ENCODE measurements at regions not wholly inside any gene's neighbourhood (a gene's known extent, or its start where the extent isn't known, plus 50 kb on each side); places are given as distances from the start of the nearest gene placed in this dataset.
A peak's percentile ranks its signal among the peaks of the same experiment; 100 is the strongest.

GRCh38 chr4:114180481-114180880, 201.0 kb upstream of the ARSJ start:
- peak; percentile 83 for TF ChIP-seq CTCF (conservative IDR thresholded peaks at IDR 0.05; ENCODE audit: low read depth, low read length)
- TF ChIP-seq EZH2 (IDR thresholded peaks at IDR 0.05; ENCODE audit: borderline replicate concordance, low read depth, low read length, poor library complexity, severe bottlenecking): no peak
- ChIA-PET POLR2A (ENCODE audit: low non-redundant PET) (no interaction called here), CTCF (interaction anchor here (1.2 kb wide), 1 partner anchor 229 kb away, joined by 4 read pairs; no protein-coding TSS in a partner anchor)
- intact Hi-C loops (cut with micrococcal nuclease; ENCODE audit: unreplicated experiment): loop anchor here (1.0 to 5.0 kb wide), 3 partner anchors 108 to 786 kb away; no protein-coding TSS in a partner anchor
- no peaks in the 10 kb centered on the region for H3K4me1 ChIP-seq (ENCODE audit: insufficient read depth, low read length, poor library complexity, severe bottlenecking)
- H3K27ac ChIP-seq (ENCODE audit: low read depth, low read length, poor library complexity, severe bottlenecking): no peak overlapping the region
- BruUV-seq (replicated peaks): no TSS peak
- no peaks in the 10 kb centered on the region for H3K36me3 ChIP-seq (ENCODE audit: insufficient read depth, low read length, poor library complexity, severe bottlenecking)
- peak; percentile 82 for DNase-seq (ENCODE audit: low spot score)
- no peak overlapping the region for H3K4me3 ChIP-seq (ENCODE audit: low read depth, low read length, poor library complexity, severe bottlenecking)
- no peaks in the 10 kb centered on the region for H3K27me3 ChIP-seq (replicated peaks; ENCODE audit: insufficient read depth, low read depth, low read length, poor library complexity)
- peaks cover 8% of the 10 kb centered on the region for H3K9me3 ChIP-seq (ENCODE audit: low read depth, low read length, poor library complexity, severe bottlenecking)

- no peak for TF ChIP-seq CTCF (conservative IDR thresholded peaks at IDR 0.05; ENCODE audit: low read depth, low read length)
- Histone ChIP-seq H3K36me3 (ENCODE audit: insufficient read depth, low read length, poor library complexity, severe bottlenecking) (no peaks in the 10 kb centered on the region), H3K9me3 (ENCODE audit: low read depth, low read length, poor library complexity, severe bottlenecking) (peaks cover 8% of the 10 kb centered on the region), H3K4me3 (ENCODE audit: low read depth, low read length, poor library complexity, severe bottlenecking) (no peak overlapping the region), H3K4me1 (ENCODE audit: insufficient read depth, low read length, poor library complexity, severe bottlenecking) (no peaks in the 10 kb centered on the region), H3K27me3 (replicated peaks; ENCODE audit: insufficient read depth, low read depth, low read length, poor library complexity) (no peaks in the 10 kb centered on the region), H3K27ac (ENCODE audit: low read depth, low read length, poor library complexity, severe bottlenecking) (no peak overlapping the region)
- CTCF ChIA-PET: no interaction called here
- BruUV-seq (replicated peaks): no TSS peak
- no peak for DNase-seq (ENCODE audit: low spot score)
- POLR2A ChIA-PET (ENCODE audit: low non-redundant PET): no interaction called here
- intact Hi-C loops (cut with micrococcal nuclease; ENCODE audit: unreplicated experiment): loop anchor here (5.0 kb wide), 1 partner anchor 113 kb away; no protein-coding TSS in a partner anchor
Measured at GRCh38 chr4:114184901-114185300, 205.5 kb upstream of the ARSJ start.

GRCh38 chr4:114187592-114187991, 208.1 kb upstream of the ARSJ start:
- no peaks in the 10 kb centered on the region for H3K4me1 ChIP-seq (ENCODE audit: insufficient read depth, low read length, poor library complexity, severe bottlenecking)
- H3K4me3 ChIP-seq (ENCODE audit: low read depth, low read length, poor library complexity, severe bottlenecking): no peak overlapping the region
- H3K27ac ChIP-seq (ENCODE audit: low read depth, low read length, poor library complexity, severe bottlenecking): no peak overlapping the region
- intact Hi-C loops (cut with micrococcal nuclease; ENCODE audit: unreplicated experiment): no loop called here
- TF ChIP-seq CTCF (conservative IDR thresholded peaks at IDR 0.05; ENCODE audit: low read depth, low read length) (no peak), EZH2 (IDR thresholded peaks at IDR 0.05; ENCODE audit: borderline replicate concordance, low read depth, low read length, poor library complexity, severe bottlenecking) (no peak)
- no peak for DNase-seq (ENCODE audit: low spot score)
- H3K27me3 ChIP-seq (replicated peaks; ENCODE audit: insufficient read depth, low read depth, low read length, poor library complexity): no peaks in the 10 kb centered on the region
- no peaks in the 10 kb centered on the region for H3K36me3 ChIP-seq (ENCODE audit: insufficient read depth, low read length, poor library complexity, severe bottlenecking)
- POLR2A ChIA-PET (ENCODE audit: low non-redundant PET): no interaction called here
- BruUV-seq (replicated peaks): no TSS peak
- peaks cover 8% of the 10 kb centered on the region for H3K9me3 ChIP-seq (ENCODE audit: low read depth, low read length, poor library complexity, severe bottlenecking)
- CTCF ChIA-PET: no interaction called here
